ENCODE measurements at regions not wholly inside any gene's neighbourhood (a gene's known extent, or its start where the extent isn't known, plus 50 kb on each side); places are given as distances from the start of the nearest gene placed in this dataset.
"Not testable (repeated sequence)": the region's sequence is repeated elsewhere in the genome, so short reads cannot be mapped to it uniquely, and the experiment has no call there.

- H3K36me3 Mint-ChIP-seq (ENCODE audit: low read depth); H3K4me1 Mint-ChIP-seq; H3K27me3 Mint-ChIP-seq (ENCODE audit: low read depth, poor library complexity); H3K27ac Mint-ChIP-seq; H3K9me3 Mint-ChIP-seq; H3K4me3 Mint-ChIP-seq; DNase-seq: not testable (repeated sequence)
Measured at GRCh38 chr9:42656789-42657188, 473.3 kb downstream of the SPATA31A6 start.

DNA sequence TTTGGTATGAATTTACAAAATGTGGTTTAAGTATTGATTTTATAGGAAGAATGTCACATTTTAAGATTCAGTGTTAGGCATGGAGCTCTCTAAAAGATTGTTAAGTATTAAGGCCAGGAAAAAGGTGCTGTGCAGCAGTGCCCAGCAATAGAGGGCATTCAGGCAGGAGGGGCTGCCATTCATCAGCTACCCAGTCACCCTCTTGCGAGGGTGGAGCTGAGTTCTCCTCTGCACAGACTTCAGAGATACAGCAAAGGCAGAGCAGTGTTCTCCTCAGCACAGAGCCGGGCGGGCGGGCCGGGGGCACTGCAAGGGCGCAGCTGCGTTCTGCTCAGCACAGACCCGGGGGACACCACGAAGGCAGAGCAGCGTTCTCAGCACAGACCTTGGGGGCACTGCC is 474.0 kb downstream of the SPATA31A6 start:
- not testable (repeated sequence) for H3K9me3 Mint-ChIP-seq; H3K4me1 Mint-ChIP-seq; DNase-seq; H3K4me3 Mint-ChIP-seq; H3K27ac Mint-ChIP-seq; H3K36me3 Mint-ChIP-seq (ENCODE audit: low read depth); H3K27me3 Mint-ChIP-seq (ENCODE audit: low read depth, poor library complexity)

- not testable (repeated sequence) for H3K27ac Mint-ChIP-seq; H3K27me3 Mint-ChIP-seq (ENCODE audit: low read depth, poor library complexity); H3K4me1 Mint-ChIP-seq; H3K36me3 Mint-ChIP-seq (ENCODE audit: low read depth); H3K4me3 Mint-ChIP-seq; H3K9me3 Mint-ChIP-seq; DNase-seq
Measured at GRCh38 chr9:42697146-42697545, 513.7 kb downstream of the SPATA31A6 start.

DNA sequence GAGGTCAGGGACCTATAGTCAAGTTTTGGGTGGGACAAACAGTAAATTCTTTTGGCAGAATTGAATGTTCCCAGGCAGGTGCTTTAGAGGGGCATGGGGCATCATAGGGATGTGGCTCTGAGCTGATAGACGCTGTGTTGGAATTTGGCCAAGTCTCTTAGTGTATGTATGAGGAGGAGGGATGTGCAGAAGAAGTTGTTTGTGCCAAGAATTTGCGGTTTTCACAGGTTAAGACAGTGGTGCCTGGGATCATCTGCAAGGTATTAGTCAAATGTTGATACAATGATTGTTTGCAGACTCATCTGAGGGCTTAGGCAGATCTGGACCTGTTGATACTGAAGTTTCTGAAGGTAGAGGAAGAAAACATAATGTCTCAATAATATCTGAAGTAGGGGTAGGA is 519.4 kb downstream of the SPATA31A6 start:
- not testable (repeated sequence) for H3K4me3 Mint-ChIP-seq; H3K9me3 Mint-ChIP-seq; H3K4me1 Mint-ChIP-seq; H3K27ac Mint-ChIP-seq; H3K36me3 Mint-ChIP-seq (ENCODE audit: low read depth); DNase-seq; H3K27me3 Mint-ChIP-seq (ENCODE audit: low read depth, poor library complexity)

DNA sequence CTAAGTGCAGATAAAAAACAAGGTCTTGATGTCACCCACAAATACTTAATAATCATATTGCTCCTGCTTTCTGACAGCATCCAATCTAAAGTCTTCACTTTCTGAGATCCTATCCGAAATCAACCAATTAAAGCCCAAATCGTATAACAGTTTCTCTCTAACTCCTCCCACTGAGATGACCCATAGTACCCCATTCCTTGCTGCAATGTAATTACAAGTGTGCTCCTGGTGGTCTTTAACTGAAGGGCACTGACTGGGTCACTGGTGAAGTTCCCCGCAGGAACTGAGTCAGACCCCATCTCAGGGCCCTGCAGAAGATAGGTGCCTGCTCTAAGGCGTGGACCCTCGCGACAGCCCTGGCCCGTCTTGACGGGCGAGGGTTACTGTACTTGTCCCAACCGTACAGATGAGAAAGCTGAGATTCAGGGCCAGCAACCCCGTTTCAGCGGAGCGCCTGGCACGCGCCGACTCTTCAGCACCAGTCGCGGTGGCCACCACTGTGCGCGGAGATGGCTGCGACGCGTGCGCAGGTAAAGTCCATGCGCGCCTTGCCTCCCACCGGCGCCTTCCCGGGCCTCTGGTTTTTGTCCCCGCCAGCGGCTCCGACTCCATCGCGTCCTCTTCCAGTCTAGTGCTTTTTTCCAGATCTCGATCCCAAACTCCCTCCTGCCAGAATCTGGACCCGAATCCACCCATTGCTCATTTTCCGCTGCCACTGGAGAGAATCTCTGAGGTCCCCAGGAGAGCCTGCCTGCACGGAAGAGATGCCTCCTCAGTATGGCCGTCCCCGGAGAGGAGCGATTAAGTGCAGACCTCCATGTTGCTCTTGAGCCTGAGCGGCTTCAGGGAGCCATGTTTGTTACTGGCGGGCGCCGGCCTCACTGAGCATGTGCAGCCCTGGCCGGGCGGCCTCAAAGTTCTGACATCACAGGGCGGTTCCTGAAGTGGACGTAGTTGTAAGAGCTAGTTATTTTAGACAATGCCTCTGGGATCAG is 541.7 kb downstream of the SPATA31A6 start:
- H3K36me3 Mint-ChIP-seq (ENCODE audit: low read depth); H3K4me3 Mint-ChIP-seq; H3K9me3 Mint-ChIP-seq; H3K27ac Mint-ChIP-seq; H3K4me1 Mint-ChIP-seq; DNase-seq; H3K27me3 Mint-ChIP-seq (ENCODE audit: low read depth, poor library complexity): not testable (repeated sequence)

GRCh38 chr9:42743030-42743814 is 559.8 kb downstream of the SPATA31A6 start:
- not testable (repeated sequence) for H3K4me3 Mint-ChIP-seq; H3K27me3 Mint-ChIP-seq (ENCODE audit: low read depth, poor library complexity); H3K4me1 Mint-ChIP-seq; H3K27ac Mint-ChIP-seq; H3K36me3 Mint-ChIP-seq (ENCODE audit: low read depth)
- peak; percentile 81 for DNase-seq
- peak; percentile 51 for TF ChIP-seq CTCF (IDR thresholded peaks at IDR 0.05)
- peaks cover 24% of the 10 kb centered on the region for H3K9me3 Mint-ChIP-seq

- not testable (repeated sequence) for DNase-seq
Measured at GRCh38 chr9:42757251-42757650, 573.8 kb downstream of the SPATA31A6 start.

GRCh38 chr9:42759320-42759719 is 575.9 kb downstream of the SPATA31A6 start:
- not testable (repeated sequence) for H3K9me3 Mint-ChIP-seq; DNase-seq; H3K27ac Mint-ChIP-seq; H3K4me1 Mint-ChIP-seq; H3K27me3 Mint-ChIP-seq (ENCODE audit: low read depth, poor library complexity); H3K36me3 Mint-ChIP-seq (ENCODE audit: low read depth); H3K4me3 Mint-ChIP-seq

More at GRCh38 chr9:42757251-42757650, 573.8 kb downstream of the SPATA31A6 start:
- H3K4me1 Mint-ChIP-seq; H3K27ac Mint-ChIP-seq; H3K4me3 Mint-ChIP-seq; H3K9me3 Mint-ChIP-seq; H3K36me3 Mint-ChIP-seq (ENCODE audit: low read depth); H3K27me3 Mint-ChIP-seq (ENCODE audit: low read depth, poor library complexity): not testable (repeated sequence)

DNA sequence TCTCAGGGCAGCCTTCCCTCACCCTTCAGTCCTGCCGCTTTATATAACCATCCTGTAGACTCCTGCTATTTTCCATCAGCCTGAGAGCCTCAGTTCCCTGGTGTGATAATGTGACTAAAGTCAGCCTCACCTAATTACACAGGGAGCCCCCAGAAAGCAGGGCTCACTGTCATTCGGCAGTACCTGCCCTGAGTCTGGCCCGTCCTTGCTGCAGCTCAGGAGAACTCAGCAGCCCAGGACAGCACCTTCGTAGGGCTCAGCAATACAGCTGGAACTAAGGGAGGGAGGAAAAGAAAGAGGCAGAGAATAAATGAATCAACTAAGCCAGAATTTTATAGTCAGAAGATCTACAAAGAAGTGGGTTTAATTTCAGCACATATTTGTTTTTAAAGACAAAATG is 598.7 kb downstream of the SPATA31A6 start:
- not testable (repeated sequence) for H3K4me1 Mint-ChIP-seq; H3K4me3 Mint-ChIP-seq; H3K27ac Mint-ChIP-seq; H3K27me3 Mint-ChIP-seq (ENCODE audit: low read depth, poor library complexity); DNase-seq; H3K36me3 Mint-ChIP-seq (ENCODE audit: low read depth)
- peaks cover 29% of the 10 kb centered on the region for H3K9me3 Mint-ChIP-seq

GRCh38 chr9:42792725-42793124 is 609.3 kb downstream of the SPATA31A6 start:
- not testable (repeated sequence) for DNase-seq; H3K36me3 Mint-ChIP-seq (ENCODE audit: low read depth); H3K27ac Mint-ChIP-seq; H3K4me1 Mint-ChIP-seq; H3K4me3 Mint-ChIP-seq; H3K27me3 Mint-ChIP-seq (ENCODE audit: low read depth, poor library complexity)
- peaks cover 40% of the 10 kb centered on the region for H3K9me3 Mint-ChIP-seq

- not testable (repeated sequence) for DNase-seq; H3K27me3 Mint-ChIP-seq (ENCODE audit: low read depth, poor library complexity); H3K4me1 Mint-ChIP-seq; H3K4me3 Mint-ChIP-seq; H3K36me3 Mint-ChIP-seq (ENCODE audit: low read depth); H3K27ac Mint-ChIP-seq
- H3K9me3 Mint-ChIP-seq = peaks cover 27% of the 10 kb centered on the region
Measured at GRCh38 chr9:42798571-42798970, 615.1 kb downstream of the SPATA31A6 start.

GRCh38 chr9:42802716-42803115 is 619.3 kb downstream of the SPATA31A6 start:
- H3K4me3 Mint-ChIP-seq; H3K36me3 Mint-ChIP-seq (ENCODE audit: low read depth); H3K4me1 Mint-ChIP-seq; DNase-seq; H3K27ac Mint-ChIP-seq: not testable (repeated sequence)
- peaks cover 42% of the 10 kb centered on the region for H3K9me3 Mint-ChIP-seq
- H3K27me3 Mint-ChIP-seq (ENCODE audit: low read depth, poor library complexity) = peaks cover 22% of the 10 kb centered on the region

GRCh38 chr9:42806674-42807073 is 623.2 kb downstream of the SPATA31A6 start:
- not testable (repeated sequence) for H3K4me3 Mint-ChIP-seq, H3K27ac Mint-ChIP-seq

More at GRCh38 chr9:42806674-42807073, 623.2 kb downstream of the SPATA31A6 start:
- Mint-ChIP-seq H3K9me3 (peaks cover 41% of the 10 kb centered on the region), H3K27me3 (ENCODE audit: low read depth, poor library complexity) (peaks cover 22% of the 10 kb centered on the region)
- DNase-seq = peak; percentile 27
- H3K36me3 Mint-ChIP-seq (ENCODE audit: low read depth); H3K4me1 Mint-ChIP-seq: not testable (repeated sequence)

Measured in nephron progenitor cell (in vitro differentiated cells).